OCI-LY7 (cell line): ENCODE measurements at regions not wholly inside any gene's neighbourhood (a gene's known extent, or its start where the extent isn't known, plus 50 kb on each side); places are given as distances from the start of the nearest gene placed in this dataset.

ENCODE experiments used
- BruUV-seq: library from RNA; stranded (reverse); fragments of 400-500 nt; replicated peaks from 2 replicates; lab custom pipeline; 2021; lab: Mats Ljungman, UMichigan
- CTCF ChIA-PET: fragments of 300-600 bp; sonication (Branson Sonifier 250); formaldehyde crosslinking; loops from one replicate; lab custom pipeline; 2022; ENCODE audit warnings: antibody characterized with exemption; ENCODE audit not compliant: unreplicated experiment; lab: Charles Lee
- POLR2A ChIA-PET: fragments of 300-600 bp; sonication (Branson Sonifier 250); formaldehyde crosslinking; loops from one replicate; lab custom pipeline; 2022; ENCODE audit warnings: antibody characterized with exemption; lab: Charles Lee
- DNase-seq: peaks from one replicate; pipeline ENCODE4 v3.0.0-alpha.2; 2015; ENCODE audit warnings: low spot score
- H2AFZ ChIP-seq: fragments of 200-600 bp; sonication (generic), shearing (Covaris generic); 2 replicates; pipeline ENCODE4 v1.6.1; 2014; ENCODE audit warnings: mild to moderate bottlenecking, antibody characterized with exemption, low read length, moderate library complexity
- H3K27ac ChIP-seq: fragments of 200-600 bp; sonication (generic); 2 replicates; pipeline ENCODE4 v1.5.1; 2014; ENCODE audit warnings: mixed run types, low read depth, mild to moderate bottlenecking, moderate library complexity, low read length, inconsistent platforms; ENCODE audit not compliant: poor library complexity, severe bottlenecking
- H3K36me3 ChIP-seq: fragments of 200-600 bp; sonication (generic); 2 replicates; pipeline ENCODE4 v1.6.1; 2014; ENCODE audit warnings: mild to moderate bottlenecking, antibody characterized with exemption, low read length, moderate library complexity, mixed read lengths; ENCODE audit not compliant: insufficient read depth
- H3K4me1 ChIP-seq: fragments of 200-600 bp; sonication (generic); 2 replicates; pipeline ENCODE4 v1.5.1; 2014; ENCODE audit warnings: mild to moderate bottlenecking, low read length; ENCODE audit not compliant: insufficient read depth, poor library complexity, severe bottlenecking
- H3K4me2 ChIP-seq: fragments of 200-600 bp; sonication (generic); 2 replicates; pipeline ENCODE4 v1.6.1; 2014; ENCODE audit warnings: mild to moderate bottlenecking, low read length
- H3K4me3 ChIP-seq: fragments of 200-600 bp; sonication (generic); 2 replicates; pipeline ENCODE4 v1.5.1; 2014; ENCODE audit warnings: mild to moderate bottlenecking, low read depth, low read length; ENCODE audit not compliant: poor library complexity, severe bottlenecking
- H3K79me2 ChIP-seq: fragments of 200-600 bp; sonication (generic); 2 replicates; pipeline ENCODE4 v1.6.1; 2016; ENCODE audit warnings: low read depth, mild to moderate bottlenecking, low read length, moderate library complexity, mixed read lengths; ENCODE audit not compliant: insufficient read depth
- H3K9me2 ChIP-seq: fragments of 200-600 bp; sonication (generic); 2 replicates; pipeline ENCODE4 v1.6.1; 2016; ENCODE audit warnings: mild to moderate bottlenecking, low read length, mixed read lengths; ENCODE audit not compliant: insufficient read depth
- H3K9me3 ChIP-seq: fragments of 200-600 bp; sonication (generic); 2 replicates; pipeline ENCODE4 v1.6.1; 2014; ENCODE audit warnings: mild to moderate bottlenecking, mixed run types, low read length, mixed read lengths
- H4K20me1 ChIP-seq: fragments of 200-600 bp; sonication (generic); 2 replicates; pipeline ENCODE4 v1.6.1; 2014; ENCODE audit warnings: mild to moderate bottlenecking, antibody characterized with exemption, low read length, moderate library complexity, mixed read lengths; ENCODE audit not compliant: insufficient read depth
- EZH2phosphoT487 ChIP-seq: fragments of 200-600 bp; sonication (generic); IDR thresholded peaks from 2 replicates; pipeline ENCODE4 v1.6.1; 2018; ENCODE audit warnings: low read depth, borderline replicate concordance, mild to moderate bottlenecking, mixed run types, antibody characterized with exemption, low read length, moderate library complexity, mixed read lengths
- intact Hi-C: fragments of 100-400 bp; cut with micrococcal nuclease; formaldehyde crosslinking; loops from one replicate; pipeline ENCODE4 v1.10.0; 2022; ENCODE audit not compliant: unreplicated experiment
- TF ChIP-seq, protein P1 (sequence below): fragments of 200-600 bp; sonication (generic); conservative IDR thresholded peaks from 2 replicates; pipeline ENCODE4 v1.5.1; 2014; ENCODE audit warnings: mild to moderate bottlenecking, antibody characterized with exemption, low read length, moderate library complexity, mixed read lengths

DNA sequence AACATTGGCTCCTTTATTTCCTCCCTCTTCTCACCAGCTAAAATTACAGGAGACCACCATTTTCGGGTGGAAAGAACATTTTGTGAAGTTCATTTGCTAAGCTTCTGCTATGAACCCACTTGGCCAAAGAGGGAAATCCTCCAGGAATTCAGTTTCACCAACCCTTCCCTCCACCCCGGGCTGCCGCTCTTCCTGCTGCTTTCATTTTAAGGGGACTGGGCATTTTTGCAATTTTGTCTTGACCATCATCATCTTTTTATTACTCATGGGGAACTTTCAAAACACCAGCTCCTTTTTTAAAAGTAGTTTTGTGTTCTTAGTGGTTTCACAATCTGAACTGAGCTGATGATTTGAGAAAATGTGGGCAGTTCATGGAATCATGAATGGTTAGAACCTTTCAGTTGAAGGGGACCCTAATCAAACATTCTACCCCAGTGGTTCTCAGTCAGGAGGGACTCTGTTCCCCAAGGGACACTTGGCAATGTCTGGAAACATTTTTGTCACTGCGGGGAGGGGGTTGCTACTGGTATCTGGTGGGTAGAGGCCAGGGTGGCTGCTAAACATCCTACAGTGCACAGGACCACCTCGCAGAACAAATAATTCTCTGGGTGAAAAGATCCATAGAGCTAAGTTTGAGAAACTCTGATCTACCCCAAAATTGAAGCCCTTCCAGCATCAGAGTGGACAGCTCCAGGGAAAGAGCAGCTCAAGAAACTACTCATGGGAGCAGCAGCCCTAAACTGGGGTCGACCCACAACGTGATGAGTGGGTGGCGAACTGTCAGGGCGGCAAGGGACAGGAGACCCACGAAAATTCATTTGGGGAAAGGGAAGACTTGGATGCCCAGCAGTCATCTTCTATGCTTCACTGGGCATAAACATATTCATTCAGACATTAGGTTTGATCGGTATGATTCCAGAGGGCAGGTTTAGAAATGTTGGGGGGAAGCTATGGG, 92.9 kb downstream of the ACKR3 start:
- no peak overlapping the region for H3K4me3 ChIP-seq
- no peaks in the 10 kb centered on the region; the same call in 1 of the 2 replicates for H3K9me2 ChIP-seq
- H2AFZ ChIP-seq: no peak overlapping the region
- no peaks in the 10 kb centered on the region for H3K4me1 ChIP-seq
- H4K20me1 ChIP-seq: no peaks in the 10 kb centered on the region
- no peak overlapping the region for H3K4me2 ChIP-seq
- H3K9me3 ChIP-seq: no peaks in the 10 kb centered on the region
- no peak for TF ChIP-seq EZH2phosphoT487
- TF ChIP-seq, protein P1, sequence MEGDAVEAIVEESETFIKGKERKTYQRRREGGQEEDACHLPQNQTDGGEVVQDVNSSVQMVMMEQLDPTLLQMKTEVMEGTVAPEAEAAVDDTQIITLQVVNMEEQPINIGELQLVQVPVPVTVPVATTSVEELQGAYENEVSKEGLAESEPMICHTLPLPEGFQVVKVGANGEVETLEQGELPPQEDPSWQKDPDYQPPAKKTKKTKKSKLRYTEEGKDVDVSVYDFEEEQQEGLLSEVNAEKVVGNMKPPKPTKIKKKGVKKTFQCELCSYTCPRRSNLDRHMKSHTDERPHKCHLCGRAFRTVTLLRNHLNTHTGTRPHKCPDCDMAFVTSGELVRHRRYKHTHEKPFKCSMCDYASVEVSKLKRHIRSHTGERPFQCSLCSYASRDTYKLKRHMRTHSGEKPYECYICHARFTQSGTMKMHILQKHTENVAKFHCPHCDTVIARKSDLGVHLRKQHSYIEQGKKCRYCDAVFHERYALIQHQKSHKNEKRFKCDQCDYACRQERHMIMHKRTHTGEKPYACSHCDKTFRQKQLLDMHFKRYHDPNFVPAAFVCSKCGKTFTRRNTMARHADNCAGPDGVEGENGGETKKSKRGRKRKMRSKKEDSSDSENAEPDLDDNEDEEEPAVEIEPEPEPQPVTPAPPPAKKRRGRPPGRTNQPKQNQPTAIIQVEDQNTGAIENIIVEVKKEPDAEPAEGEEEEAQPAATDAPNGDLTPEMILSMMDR: no peak
- CTCF ChIA-PET: no interaction called here
- no peak overlapping the region for H3K27ac ChIP-seq
- no peak for DNase-seq
- BruUV-seq: no TSS peak
- no peaks in the 10 kb centered on the region for H3K79me2 ChIP-seq
- POLR2A ChIA-PET: interaction anchor here (0.5 kb wide), 1 partner anchor 258 kb away, joined by 3 read pairs; no protein-coding TSS in a partner anchor
- intact Hi-C loops: no loop called here
- no peaks in the 10 kb centered on the region for H3K36me3 ChIP-seq

DNA sequence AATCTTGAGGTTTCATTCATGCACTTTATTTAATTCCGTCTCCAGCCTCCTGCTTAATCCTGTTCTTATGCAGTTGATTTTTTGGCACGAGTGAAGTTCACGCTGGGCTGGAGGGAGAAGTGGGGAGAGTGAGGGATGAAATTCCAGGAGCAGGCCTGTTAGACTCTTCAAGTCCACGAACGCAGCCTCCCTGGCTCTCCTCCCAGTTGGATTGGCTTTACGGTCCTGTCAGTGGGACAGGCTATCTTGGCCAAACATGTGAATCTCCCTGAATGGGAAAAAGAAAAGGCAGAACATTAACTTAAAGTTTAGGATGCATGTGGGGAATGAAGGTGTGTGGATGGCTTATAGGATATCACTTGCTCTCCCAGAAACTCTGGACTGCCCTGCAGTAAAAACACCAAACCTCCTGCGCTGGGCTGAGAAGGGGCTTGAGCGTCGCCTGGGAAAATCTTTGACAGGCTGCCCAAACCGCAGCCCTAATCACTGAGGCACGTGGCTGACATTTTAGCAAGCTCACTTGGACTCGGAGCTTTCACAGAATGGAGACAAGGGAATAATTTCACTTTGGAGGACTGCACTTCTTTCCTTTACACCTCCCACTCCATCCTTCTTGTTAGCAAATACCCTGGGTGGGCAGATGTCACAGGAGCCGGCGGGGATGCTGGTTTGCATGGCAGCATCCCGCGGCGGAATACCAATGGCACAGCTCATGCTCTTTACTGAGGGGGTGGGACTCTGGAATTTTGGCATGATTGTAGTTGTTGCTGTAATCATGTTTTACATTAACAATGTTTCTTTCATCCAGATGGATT, 93.9 kb downstream of the ACKR3 start:
- Histone ChIP-seq H2AFZ (no peak overlapping the region), H3K36me3 (no peaks in the 10 kb centered on the region), H3K4me2 (no peak overlapping the region), H3K9me3 (no peaks in the 10 kb centered on the region), H4K20me1 (no peaks in the 10 kb centered on the region), H3K9me2 (no peaks in the 10 kb centered on the region; the same call in 1 of the 2 replicates), H3K4me3 (no peak overlapping the region), H3K4me1 (no peaks in the 10 kb centered on the region), H3K27ac (no peak overlapping the region), H3K79me2 (no peaks in the 10 kb centered on the region)
- ChIA-PET CTCF (no interaction called here), POLR2A (no interaction called here)
- TF ChIP-seq, protein P1: no peak
- no peak for TF ChIP-seq EZH2phosphoT487
- intact Hi-C loops: no loop called here
- DNase-seq: no peak
- BruUV-seq: no TSS peak
